ENCODE measurements at regions not wholly inside any gene's neighbourhood (a gene's known extent, or its start where the extent isn't known, plus 50 kb on each side); places are given as distances from the start of the nearest gene placed in this dataset.
"Not testable (repeated sequence)": the region's sequence is repeated elsewhere in the genome, so short reads cannot be mapped to it uniquely, and the experiment has no call there.

DNA sequence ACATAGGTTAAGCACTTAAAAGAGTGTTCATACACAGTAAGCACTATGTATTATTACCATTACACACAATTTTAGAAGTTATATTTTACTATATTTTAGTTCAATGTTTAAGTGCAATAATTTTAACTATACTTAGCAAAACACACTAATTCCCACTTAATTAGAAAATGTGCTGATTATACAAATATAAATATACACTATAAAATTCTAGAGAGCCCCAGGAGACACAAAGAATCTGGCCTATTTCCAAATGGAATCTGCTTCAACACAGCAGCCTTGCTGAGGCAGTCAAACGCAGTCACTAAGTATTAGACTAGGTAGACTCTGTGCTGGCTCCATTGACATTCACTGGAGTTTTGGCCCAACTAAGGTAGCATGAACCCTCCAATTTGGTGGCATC, 160.9 kb downstream of the CETN3 start:
- no peaks in the 10 kb centered on the region for H3K36me3 ChIP-seq (ENCODE audit: control insufficient read depth in 2 of 2, extremely low read depth in 1 of 2, insufficient read depth in 2 of 2, low read length in 2 of 2)
- no peak overlapping the region for H3K9ac ChIP-seq (replicated peaks; ENCODE audit: extremely low read depth, insufficient read depth, low read length)
- H3K4me2 ChIP-seq (ENCODE audit: insufficient read depth, low read length) = no peak overlapping the region
- H2AFZ ChIP-seq (ENCODE audit: low read depth, low read length) = no peak overlapping the region
- no peak for FAIRE-seq
- no peaks in the 10 kb centered on the region for H3K9me3 ChIP-seq (replicated peaks; ENCODE audit: control insufficient read depth, insufficient read depth, low read length)
- H3K27ac ChIP-seq (ENCODE audit: insufficient read depth, low read depth, low read length) = no peak overlapping the region
- intact Hi-C loops (cut with micrococcal nuclease) = no loop called here
- no peaks in the 10 kb centered on the region for H3K27me3 ChIP-seq (ENCODE audit: control insufficient read depth in 2 of 2, insufficient read depth in 2 of 2, low read length in 2 of 2)
- POLR2A ChIA-PET = no interaction called here
- H3K4me1 ChIP-seq (ENCODE audit: control insufficient read depth, extremely low read depth, insufficient read depth, low read length) = no peaks in the 10 kb centered on the region
- DNase-seq (ENCODE audit: low read depth, low spot score) = no peak
- no peaks in the 10 kb centered on the region for H3K9me1 ChIP-seq (replicated peaks; ENCODE audit: control insufficient read depth, extremely low read depth, insufficient read depth, low read length)
- H3K79me2 ChIP-seq (ENCODE audit: control insufficient read depth, insufficient read depth, low read length) = no peaks in the 10 kb centered on the region
- CTCF ChIA-PET = no interaction called here
- H4K20me1 ChIP-seq (replicated peaks; ENCODE audit: control insufficient read depth, extremely low read depth, insufficient read depth, low read length) = no peaks in the 10 kb centered on the region
- BruUV-seq (replicated peaks) = no TSS peak
- dilution Hi-C loops (cut with MboI; ENCODE audit: extremely low pct_ligation_motif_present, low sequenced_read_pairs) = no loop called here
- TF ChIP-seq EZH2 (IDR thresholded peaks at IDR 0.05; ENCODE audit: borderline replicate concordance, low read depth, low read length, severe bottlenecking) = no peak
- H3K4me3 ChIP-seq (replicated peaks in 1 of 3; ENCODE audit: insufficient read depth in 1 of 3, low read depth in 1 of 3, low read length in 3 of 3) = no peak overlapping the region

- H3K4me3 ChIP-seq (replicated peaks in 1 of 3; ENCODE audit: insufficient read depth in 1 of 3, low read depth in 1 of 3, low read length in 3 of 3); CTCF ChIA-PET; H3K79me2 ChIP-seq (ENCODE audit: control insufficient read depth, insufficient read depth, low read length); H3K36me3 ChIP-seq (ENCODE audit: control insufficient read depth in 2 of 2, extremely low read depth in 1 of 2, insufficient read depth in 2 of 2, low read length in 2 of 2); BruUV-seq (replicated peaks); POLR2A ChIA-PET; FAIRE-seq; H3K27me3 ChIP-seq (ENCODE audit: control insufficient read depth in 2 of 2, insufficient read depth in 2 of 2, low read length in 2 of 2); intact Hi-C loops (cut with micrococcal nuclease); DNase-seq (ENCODE audit: low read depth, low spot score); H3K9me1 ChIP-seq (replicated peaks; ENCODE audit: control insufficient read depth, extremely low read depth, insufficient read depth, low read length); H2AFZ ChIP-seq (ENCODE audit: low read depth, low read length); H3K4me2 ChIP-seq (ENCODE audit: insufficient read depth, low read length); dilution Hi-C loops (cut with MboI; ENCODE audit: extremely low pct_ligation_motif_present, low sequenced_read_pairs); H3K9ac ChIP-seq (replicated peaks; ENCODE audit: extremely low read depth, insufficient read depth, low read length); H4K20me1 ChIP-seq (replicated peaks; ENCODE audit: control insufficient read depth, extremely low read depth, insufficient read depth, low read length); H3K9me3 ChIP-seq (replicated peaks; ENCODE audit: control insufficient read depth, insufficient read depth, low read length); H3K27ac ChIP-seq (ENCODE audit: insufficient read depth, low read depth, low read length); H3K4me1 ChIP-seq (ENCODE audit: control insufficient read depth, extremely low read depth, insufficient read depth, low read length): not testable (repeated sequence)
Observed at GRCh38 chr5:90243848-90244247, 165.7 kb downstream of the CETN3 start.

- CTCF ChIA-PET = no interaction called here
- POLR2A ChIA-PET = no interaction called here
- DNase-seq (ENCODE audit: low read depth, low spot score) = no peak
Observed at GRCh38 chr5:90233476-90233875, 176.1 kb downstream of the CETN3 start.

More at GRCh38 chr5:90233476-90233875, 176.1 kb downstream of the CETN3 start:
- H3K4me2 ChIP-seq (ENCODE audit: insufficient read depth, low read length) = no peak overlapping the region
- no peaks in the 10 kb centered on the region for H4K20me1 ChIP-seq (replicated peaks; ENCODE audit: control insufficient read depth, extremely low read depth, insufficient read depth, low read length)
- TF ChIP-seq GATA2 (IDR thresholded peaks at IDR 0.05; ENCODE audit: insufficient read depth, insufficient read length, low read depth, low read length) (no peak), MAX (IDR thresholded peaks at IDR 0.05; ENCODE audit: insufficient read depth, insufficient read length) (no peak), JUN (IDR thresholded peaks at IDR 0.05; ENCODE audit: borderline replicate concordance, insufficient read depth, insufficient read length, low read depth) (no peak), FOS (IDR thresholded peaks at IDR 0.05; ENCODE audit: borderline replicate concordance, insufficient read depth, low read length) (no peak), MYC (IDR thresholded peaks at IDR 0.05; ENCODE audit: low read depth, low read length) (no peak), POLR2AphosphoS5 (IDR thresholded peaks at IDR 0.05; ENCODE audit: insufficient read depth, low read depth, low read length) (no peak), POLR2A (IDR thresholded peaks at IDR 0.05; ENCODE audit: low read depth, low read length) (no peak)
- H3K79me2 ChIP-seq (ENCODE audit: control insufficient read depth, insufficient read depth, low read length) = no peaks in the 10 kb centered on the region
- H3K9me1 ChIP-seq (replicated peaks; ENCODE audit: control insufficient read depth, extremely low read depth, insufficient read depth, low read length) = no peaks in the 10 kb centered on the region
- H3K36me3 ChIP-seq (ENCODE audit: control insufficient read depth in 2 of 2, extremely low read depth in 1 of 2, insufficient read depth in 2 of 2, low read length in 2 of 2) = no peaks in the 10 kb centered on the region
- BruUV-seq (replicated peaks) = no TSS peak
- H3K4me3 ChIP-seq (replicated peaks in 1 of 3; ENCODE audit: insufficient read depth in 1 of 3, low read depth in 1 of 3, low read length in 3 of 3) = no peak overlapping the region
- no peak overlapping the region for H3K9ac ChIP-seq (replicated peaks; ENCODE audit: extremely low read depth, insufficient read depth, low read length)
- H3K27ac ChIP-seq (ENCODE audit: insufficient read depth, low read depth, low read length) = no peak overlapping the region
- intact Hi-C loops (cut with micrococcal nuclease) = no loop called here
- H3K27me3 ChIP-seq (ENCODE audit: control insufficient read depth in 2 of 2, insufficient read depth in 2 of 2, low read length in 2 of 2) = peaks cover 0 to 7% of the 10 kb centered on the region in 2 experiments
- no peaks in the 10 kb centered on the region for H3K4me1 ChIP-seq (ENCODE audit: control insufficient read depth, extremely low read depth, insufficient read depth, low read length)
- no peak overlapping the region for H2AFZ ChIP-seq (ENCODE audit: low read depth, low read length)
- dilution Hi-C loops (cut with MboI; ENCODE audit: extremely low pct_ligation_motif_present, low sequenced_read_pairs) = no loop called here
- no peaks in the 10 kb centered on the region for H3K9me3 ChIP-seq (replicated peaks; ENCODE audit: control insufficient read depth, insufficient read depth, low read length)
- FAIRE-seq = no peak

All from endothelial cell of umbilical vein (primary cell).